ENCODE measurements at regions not wholly inside any gene's neighbourhood (a gene's known extent, or its start where the extent isn't known, plus 50 kb on each side); places are given as distances from the start of the nearest gene placed in this dataset.

- no peak for DNase-seq
- Histone ChIP-seq H3K27ac (peak overlapping the region in 7 of 8 donors; percentile 58 to 92 (median 84)), H3K4me1 (peaks cover 9 to 72% (median 39%) of the 10 kb centered on the region in 6 donors), H3K27me3 (replicated peaks in 1 of 7) (no peaks in the 10 kb centered on the region), H3K4me3 (peak overlapping the region in 1 of 8 donors; percentile 53), H3K36me3 (no peaks in the 10 kb centered on the region), H3K9me3 (no peaks in the 10 kb centered on the region)
- TF ChIP-seq CTCF (IDR thresholded peaks at IDR 0.05 in 8 of 11, conservative IDR thresholded peaks at IDR 0.05 in 3 of 11) (no peak), POLR2AphosphoS5 (IDR thresholded peaks at IDR 0.05) (peak in 1 of 3 donors; percentile 72)
- intact Hi-C loops (cut with DNase I; ENCODE audit: low total_unique reads) = no loop called here
- 71 to 80% (median 72%) methylated on average over 7 of the region's 7 CpGs for WGBS, 5 donors
These were observed 74.5 kb upstream of the PICALM start for GRCh38 chr11:86143087-86144030.

GRCh38 chr11:86142170-86142569 lies 73.3 kb upstream of the PICALM start:
- intact Hi-C loops (cut with DNase I; ENCODE audit: low total_unique reads) = no loop called here
- no peaks in the 10 kb centered on the region for H3K27me3 ChIP-seq (replicated peaks in 1 of 7)
- peak overlapping the region in 7 of 8 donors; percentile 58 to 92 (median 84) for H3K27ac ChIP-seq
- peaks cover 9 to 82% (median 46%) of the 10 kb centered on the region in 6 donors for H3K4me1 ChIP-seq
- TF ChIP-seq POLR2A (IDR thresholded peaks at IDR 0.05) (no peak), CTCF (IDR thresholded peaks at IDR 0.05 in 8 of 11, conservative IDR thresholded peaks at IDR 0.05 in 3 of 11) (no peak)
- DNase-seq = no peak
- WGBS, 5 donors = 92 to 100% (median 96%) methylated on average over 1 of the region's 1 CpG
- no peaks in the 10 kb centered on the region for H3K36me3 ChIP-seq
- no peaks in the 10 kb centered on the region for H3K9me3 ChIP-seq
- peak overlapping the region in 1 of 8 donors; percentile 53 for H3K4me3 ChIP-seq

GRCh38 chr11:86141727-86142126 lies 72.8 kb upstream of the PICALM start:
- Histone ChIP-seq H3K27ac (peak overlapping the region in 7 of 8 donors; percentile 58 to 92 (median 84)), H3K27me3 (replicated peaks in 1 of 7) (no peaks in the 10 kb centered on the region), H3K4me3 (peak overlapping the region in 1 of 8 donors; percentile 53), H3K9me3 (no peaks in the 10 kb centered on the region), H3K36me3 (no peaks in the 10 kb centered on the region), H3K4me1 (peaks cover 9 to 84% (median 49%) of the 10 kb centered on the region in 6 donors)
- WGBS, 5 donors = 48 to 67% (median 59%) methylated on average over 1 of the region's 1 CpG
- intact Hi-C loops (cut with DNase I; ENCODE audit: low total_unique reads) = no loop called here
- TF ChIP-seq POLR2AphosphoS5 (IDR thresholded peaks at IDR 0.05) (no peak), CTCF (IDR thresholded peaks at IDR 0.05 in 8 of 11, conservative IDR thresholded peaks at IDR 0.05 in 3 of 11) (no peak), POLR2A (IDR thresholded peaks at IDR 0.05) (no peak)
- no peak for DNase-seq

GRCh38 chr11:86140334-86140990 lies 71.6 kb upstream of the PICALM start:
- 80 to 89% (median 88%) methylated on average over 10 of the region's 10 CpGs for WGBS, 5 donors
- Histone ChIP-seq H3K4me3 (peak overlapping the region in 1 of 8 donors; percentile 53), H3K9me3 (no peaks in the 10 kb centered on the region), H3K27me3 (replicated peaks in 1 of 7) (no peaks in the 10 kb centered on the region), H3K4me1 (peaks cover 9 to 96% (median 56%) of the 10 kb centered on the region in 6 donors), H3K27ac (peak overlapping the region in 6 of 8 donors; percentile 71 to 92 (median 85)), H3K36me3 (no peaks in the 10 kb centered on the region)
- TF ChIP-seq CTCF (IDR thresholded peaks at IDR 0.05 in 8 of 11, conservative IDR thresholded peaks at IDR 0.05 in 3 of 11) (no peak), POLR2A (IDR thresholded peaks at IDR 0.05) (no peak), POLR2AphosphoS5 (IDR thresholded peaks at IDR 0.05) (no peak)
- no peak for DNase-seq
- intact Hi-C loops (cut with DNase I; ENCODE audit: low total_unique reads) = no loop called here

All from spleen (tissue), 11 donors.